ENCODE measurements at regions not wholly inside any gene's neighbourhood (a gene's known extent, or its start where the extent isn't known, plus 50 kb on each side); places are given as distances from the start of the nearest gene placed in this dataset.

- TF ChIP-seq ERF (CRISPR knock-in tag; IDR thresholded peaks at IDR 0.05) (no peak), TCF12 (IDR thresholded peaks at IDR 0.05) (no peak), TCF12 (CRISPR knock-in tag; IDR thresholded peaks at IDR 0.05) (no peak), ZNF513 (CRISPR knock-in tag; conservative IDR thresholded peaks at IDR 0.05) (no peak)
Observed at GRCh38 chr6:74130641-74131040, 434.6 kb downstream of the CD109 start.

All from HepG2 (cell line).